Heart right ventricle (tissue), 16 donors: ENCODE measurements at regions not wholly inside any gene's neighbourhood (a gene's known extent, or its start where the extent isn't known, plus 50 kb on each side); places are given as distances from the start of the nearest gene placed in this dataset.

Experiments used
- ATAC-seq, 8 donors: fragments of 200-7000 bp; cut with Tn5 transposase; one replicate each; pipeline ENCODE4 v1.9.1; 2020; ENCODE audit warnings: mild to moderate bottlenecking in 8 of 8, moderate library complexity in 8 of 8, moderate number of reproducible peaks in 1 of 8
- DNase-seq, 2 donors: peaks; one replicate each; pipeline ENCODE4 v3.0.0-alpha.2; 2020
- H3K27ac ChIP-seq, 10 donors: fragments of 200-600 bp; sonication (generic) in 2 of 10; one replicate each; pipeline versions ENCODE4 v1.5.0 to v1.8.0; 2020 to 2022; ENCODE audit warnings: mild to moderate bottlenecking in 3 of 10
- H3K27me3 ChIP-seq, 7 donors: fragments of 200-600 bp; one replicate each; pipeline ENCODE4 v1.8.0; 2021 to 2022; ENCODE audit warnings: mild to moderate bottlenecking in 2 of 7
- H3K36me3 ChIP-seq, 9 donors: fragments of 200-600 bp; sonication (generic) in 1 of 9; one replicate each; pipeline versions ENCODE4 v1.5.0 to v1.8.0; 2020 to 2022; ENCODE audit warnings: mild to moderate bottlenecking in 2 of 9
- H3K4me1 ChIP-seq, 9 donors: fragments of 200-600 bp; sonication (generic) in 1 of 9; one replicate each; pipeline versions ENCODE4 v1.5.0 to v1.8.0; 2020 to 2022; ENCODE audit warnings: mild to moderate bottlenecking in 4 of 9
- H3K4me3 ChIP-seq, 10 donors: fragments of 200-600 bp; sonication (generic) in 2 of 10; one replicate each; pipeline versions ENCODE4 v1.5.0 to v1.8.0; 2020 to 2022; ENCODE audit warnings: mild to moderate bottlenecking in 7 of 10, moderate library complexity in 2 of 10
- H3K9me3 ChIP-seq, 11 donors: fragments of 200-600 bp in 10 of 11; sonication (generic) in 2 of 11; one replicate each; pipeline versions ENCODE4 v1.5.0 to v1.8.0; 2013 to 2022; ENCODE audit warnings: mild to moderate bottlenecking in 2 of 11, control low read depth in 1 of 11, moderate library complexity in 1 of 11
- CTCF ChIP-seq, 9 donors: fragments of 200-600 bp; sonication (generic) in 2 of 9; IDR thresholded peaks; one replicate each; pipeline versions ENCODE4 v1.5.0 to v1.8.0; 2021 to 2022; ENCODE audit warnings: antibody characterized with exemption in 9 of 9, mild to moderate bottlenecking in 5 of 9, moderate library complexity in 1 of 9
- WGBS, 2 donors: extraction: QIAGEN DNeasy Blood & Tissue Kit; methylation state at CpG; one replicate each; pipeline ENCODE4 v1.1.7; 2013; ENCODE audit warnings: inconsistent platforms in 1 of 2; 5-methylcytosine and 5-hydroxymethylcytosine counted together
- intact Hi-C, 10 donors: fragments of 100-400 bp; cut with DNase I; formaldehyde crosslinking; loops; one replicate each; pipeline versions ENCODE4 v1.11.1 to v1.14.2; 2022
- donor health status: Arrhythmogenic right ventricular cardiomyopathy.
- donor health status: ischemic (EF 13 %, LVEDD 7.1; RV severe dilation, severe dysfunction).
- donor health status: healthy with polysubstance abuse.
- donor health status: DM: no; HTN: yes; CAD: no.
- donor health status: DM: no; HTN: no; CAD: no.
- donor health status: ischemic (EF 25% LVEDD 6.9; RV normal size, moderate dysfunction).
- donor health status: ischemic (EF 25% LVEDD 5.7; RV mildly dilated, moderate dysfunction).
- donor health status: healthy.
- donor health status: DM: yes; HTN: yes; CAD: no.
- donor health status: Ischemic cardiomyopathy.
- donor health status: ischemic (EF 35%, LVEDD 5.7; RV mildly dilated, moderate dysfunction).
- donor health status: nonischemic (EF 11% LVEDD 7.7; RV severe dilation, severe dysfunction).
- donor health status: DM: yes; HTN: yes; CAD: no.
- donor health status: PGD.
- donor health status: ischemic (EF 29% LVEDD 5.4; RV normal size, mild dysfunction).
- donor health status: nonischemic (EF 23%, LVEDD 6.1; RV moderate dilation, normal function).

- no peak overlapping the region for H3K4me3 ChIP-seq
- H3K27ac ChIP-seq = no peak overlapping the region
- DNase-seq = no peak
- no peak for ATAC-seq
- 82% methylated on average over 1 of the region's 1 CpG for WGBS, 2 donors
- H3K4me1 ChIP-seq = no peaks in the 10 kb centered on the region
- peaks cover 0 to 5% (median 0%) of the 10 kb centered on the region in 7 donors for H3K27me3 ChIP-seq
- H3K9me3 ChIP-seq = peaks cover 0 to 12% (median 0%) of the 10 kb centered on the region in 11 donors
- no peak for TF ChIP-seq CTCF (IDR thresholded peaks at IDR 0.05)
- intact Hi-C loops = no loop called here
- no peaks in the 10 kb centered on the region for H3K36me3 ChIP-seq
Observed at GRCh38 chr2:65819963-65820362, 387.6 kb upstream of the SPRED2 start.

DNA sequence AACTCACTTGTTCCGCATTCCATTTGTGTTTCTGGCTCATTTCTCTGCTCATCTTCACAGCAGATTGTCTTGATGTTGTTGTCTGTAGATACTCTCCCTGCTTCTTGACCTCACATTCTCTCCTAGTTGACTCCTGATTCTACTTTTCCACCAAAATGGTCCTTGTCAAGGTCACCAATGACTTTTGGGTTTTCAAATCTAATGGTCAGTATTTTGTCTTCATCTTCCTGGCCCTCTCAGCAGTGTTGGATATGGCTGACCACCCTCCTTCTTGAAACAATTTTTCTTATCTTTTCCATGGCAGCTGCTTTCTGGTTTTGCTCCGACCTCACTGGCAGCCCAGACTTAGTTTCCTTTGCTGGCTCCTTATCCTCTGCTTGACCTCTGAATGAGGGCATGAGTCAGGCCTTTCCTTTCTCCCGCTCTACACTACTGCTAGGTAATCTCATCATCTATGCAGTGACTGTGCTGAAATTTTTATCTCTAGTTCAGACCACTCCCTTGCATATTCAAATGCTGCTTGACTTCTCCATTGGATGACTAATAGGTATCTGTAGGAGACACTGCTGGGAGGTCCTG is 386.6 kb upstream of the SPRED2 start:
- 57 to 60% methylated on average over 3 of the region's 3 CpGs for WGBS, 2 donors
- DNase-seq (no peak), ATAC-seq (no peak)
- Histone ChIP-seq H3K4me3 (no peak overlapping the region), H3K27me3 (peaks cover 0 to 5% (median 0%) of the 10 kb centered on the region in 7 donors), H3K27ac (no peak overlapping the region), H3K9me3 (peaks cover 0 to 12% (median 0%) of the 10 kb centered on the region in 11 donors), H3K4me1 (no peaks in the 10 kb centered on the region), H3K36me3 (no peaks in the 10 kb centered on the region)
- no peak for TF ChIP-seq CTCF (IDR thresholded peaks at IDR 0.05)
- intact Hi-C loops = no loop called here

DNA sequence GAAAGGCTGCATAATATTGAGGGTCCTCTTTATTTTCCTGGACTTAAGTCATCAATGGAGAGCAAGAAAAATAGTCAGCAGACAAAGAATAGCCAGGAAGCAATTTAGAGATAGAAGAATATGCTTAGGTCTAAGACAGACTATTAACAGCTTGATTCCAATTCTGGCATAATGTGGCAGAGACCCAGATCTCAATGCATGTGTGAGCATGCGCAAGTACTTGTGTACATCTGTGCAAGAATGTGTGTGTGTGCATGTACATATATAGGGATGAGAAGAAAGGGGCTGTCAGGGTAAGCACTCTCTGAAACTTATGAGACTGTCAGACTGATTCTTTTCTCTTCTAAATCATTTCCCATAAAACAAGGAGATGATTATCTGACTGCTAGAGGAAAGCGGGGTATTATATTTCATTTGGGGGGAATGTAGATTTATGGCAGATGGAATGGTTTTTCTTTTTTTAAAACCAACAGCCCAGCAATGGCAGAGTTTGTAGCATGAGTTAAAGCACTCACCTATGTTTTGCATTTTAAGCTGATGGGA is 381.3 kb upstream of the SPRED2 start:
- Histone ChIP-seq H3K27ac (no peak overlapping the region), H3K9me3 (peaks cover 0 to 3% (median 0%) of the 10 kb centered on the region in 11 donors), H3K4me1 (no peaks in the 10 kb centered on the region), H3K36me3 (no peaks in the 10 kb centered on the region), H3K4me3 (no peak overlapping the region), H3K27me3 (no peaks in the 10 kb centered on the region)
- no peak for TF ChIP-seq CTCF (IDR thresholded peaks at IDR 0.05)
- 93% methylated on average over 2 of the region's 2 CpGs for WGBS, 2 donors
- ATAC-seq (no peak), DNase-seq (no peak)
- intact Hi-C loops = no loop called here

DNA sequence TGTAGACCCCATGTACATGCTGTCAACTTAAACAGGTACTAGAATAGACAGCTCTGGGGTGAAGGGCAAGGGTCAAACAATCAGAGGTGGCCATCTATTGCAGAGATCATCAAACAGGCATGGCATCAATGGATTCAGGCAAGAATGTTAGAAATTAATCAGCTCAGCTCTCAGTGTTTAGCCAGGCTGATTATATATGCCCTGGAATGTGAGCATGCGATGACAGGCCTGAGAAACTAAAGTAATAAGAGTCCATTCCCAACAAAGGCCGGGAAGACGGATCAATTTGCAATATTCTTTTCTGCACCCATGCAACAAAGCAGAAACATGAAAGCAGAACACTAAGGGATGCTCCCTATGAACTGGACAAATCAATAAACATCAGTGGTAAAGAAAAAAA is 380.5 kb upstream of the SPRED2 start:
- Histone ChIP-seq H3K27me3 (no peaks in the 10 kb centered on the region), H3K9me3 (peaks cover 0 to 11% (median 3%) of the 10 kb centered on the region in 11 donors), H3K36me3 (no peaks in the 10 kb centered on the region), H3K4me1 (no peaks in the 10 kb centered on the region), H3K27ac (no peak overlapping the region), H3K4me3 (no peak overlapping the region)
- 87 to 90% methylated on average over 3 of the region's 3 CpGs for WGBS, 2 donors
- ATAC-seq = no peak
- no peak for DNase-seq
- intact Hi-C loops = no loop called here
- no peak for TF ChIP-seq CTCF (IDR thresholded peaks at IDR 0.05)
